Activated CD4-positive, alpha-beta T cell treated with anti-CD3 and anti-CD28 coated beads for 24 hours (primary cell): ENCODE measurements at regions not wholly inside any gene's neighbourhood (a gene's known extent, or its start where the extent isn't known, plus 50 kb on each side); places are given as distances from the start of the nearest gene placed in this dataset.

Experiments
- DNase-seq, 2 donors: peaks; one replicate each; pipeline ENCODE4 v3.0.0-alpha.2; 2020; ENCODE audit warnings: low read depth in 2 of 2

DNA sequence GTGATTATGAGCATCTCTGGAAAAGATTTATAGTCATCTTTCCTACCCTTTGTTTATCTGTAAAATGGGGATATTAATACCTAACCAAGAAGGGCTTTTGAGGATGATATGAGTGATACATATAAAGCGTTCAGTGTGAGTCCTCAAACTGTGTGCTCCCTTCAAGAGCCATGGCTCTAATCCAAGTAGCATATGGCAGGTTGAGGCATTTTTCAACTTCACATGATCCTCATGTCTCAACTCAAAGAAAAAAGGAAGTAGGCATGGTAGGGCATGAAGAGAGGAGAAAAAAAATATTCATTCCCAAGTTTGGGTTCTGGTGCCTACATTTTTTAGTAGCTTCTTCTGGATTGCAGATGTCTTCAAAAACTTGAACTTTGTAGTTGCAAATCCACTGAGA is 286.3 kb upstream of the ATP2B1 start:
- DNase-seq: no peak

- no peak for DNase-seq
Observed at GRCh38 chr12:89993632-89994031, 285.0 kb upstream of the ATP2B1 start.

DNA sequence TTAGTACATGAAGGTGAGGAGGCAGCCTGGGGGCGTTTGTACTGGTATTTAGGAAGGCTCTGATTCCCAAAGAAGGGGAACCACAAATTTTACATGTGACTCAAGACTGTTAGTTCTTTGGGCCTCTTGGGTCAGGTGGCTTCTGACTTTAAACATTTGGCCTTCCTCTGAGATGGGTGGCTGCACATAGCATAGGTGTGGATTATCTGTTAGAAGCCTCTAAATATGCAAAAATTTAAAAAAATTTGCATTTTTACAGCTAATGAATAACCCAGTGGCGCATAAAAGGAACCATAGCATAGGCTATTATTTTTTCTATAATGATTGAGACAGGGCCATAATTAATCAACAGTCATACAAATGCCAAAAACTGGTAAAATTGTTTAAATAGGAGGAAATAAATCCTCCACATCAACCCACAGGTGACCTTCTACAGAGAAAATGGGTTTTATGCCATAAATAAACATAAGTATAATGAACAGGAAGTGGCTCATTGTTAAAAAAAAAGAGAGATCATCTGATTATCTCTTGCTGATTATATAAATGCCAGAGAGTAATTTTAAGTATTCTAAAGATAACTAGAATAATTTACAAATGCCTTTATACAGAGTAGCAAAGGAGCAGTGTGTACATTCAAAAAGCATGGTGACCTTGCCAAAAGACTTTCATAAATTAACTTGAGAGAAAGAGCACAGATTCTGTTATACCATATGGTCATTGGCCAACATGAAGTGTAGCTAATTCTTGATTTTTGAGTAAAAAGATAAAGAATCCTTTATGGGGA is 284.2 kb upstream of the ATP2B1 start:
- DNase-seq: no peak

- no peak for DNase-seq
Observed at GRCh38 chr12:89991807-89992590, 283.4 kb upstream of the ATP2B1 start.

GRCh38 chr12:89988188-89988915 is 279.7 kb upstream of the ATP2B1 start:
- no peak for DNase-seq

DNA sequence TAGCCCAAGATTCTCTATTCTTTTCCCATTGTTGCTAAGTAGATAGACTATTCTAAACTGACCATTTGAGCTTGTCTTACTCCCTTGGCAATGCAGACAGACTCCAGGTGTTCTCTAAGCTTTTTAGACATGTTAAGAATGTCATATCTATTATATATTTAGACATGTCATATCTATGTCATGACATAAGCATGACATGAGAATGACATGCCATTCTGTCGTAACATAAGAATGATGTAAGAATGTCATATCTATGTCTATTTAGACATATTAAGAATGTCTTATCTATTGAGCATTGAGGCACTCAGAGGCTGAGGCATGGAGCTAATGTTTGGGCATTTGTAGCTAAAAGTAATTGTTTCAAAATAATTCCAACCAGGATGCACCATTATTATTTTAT is 277.3 kb upstream of the ATP2B1 start:
- DNase-seq: no peak

DNA sequence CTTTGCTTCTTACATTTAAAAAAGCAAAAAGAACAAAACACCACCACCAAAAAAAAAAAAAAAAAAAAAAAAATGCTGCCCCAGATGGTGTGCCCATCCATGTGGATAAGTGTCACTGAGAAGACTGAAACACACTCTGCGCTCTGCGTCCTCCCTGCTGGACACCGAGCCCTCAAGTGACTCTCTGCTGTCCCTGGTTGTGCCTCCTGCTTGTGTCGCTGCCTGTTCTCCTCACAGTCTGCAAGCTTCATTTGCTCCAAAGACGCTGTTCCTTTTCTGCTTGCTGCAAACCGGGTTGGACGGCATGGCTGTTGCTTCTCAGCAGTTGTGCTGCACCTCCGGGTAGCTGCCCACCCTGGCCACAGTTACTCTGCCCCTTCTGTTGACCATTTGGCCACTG is 276.2 kb upstream of the ATP2B1 start:
- DNase-seq: no peak

GRCh38 chr12:89983622-89984021 is 275.0 kb upstream of the ATP2B1 start:
- DNase-seq: no peak

DNA sequence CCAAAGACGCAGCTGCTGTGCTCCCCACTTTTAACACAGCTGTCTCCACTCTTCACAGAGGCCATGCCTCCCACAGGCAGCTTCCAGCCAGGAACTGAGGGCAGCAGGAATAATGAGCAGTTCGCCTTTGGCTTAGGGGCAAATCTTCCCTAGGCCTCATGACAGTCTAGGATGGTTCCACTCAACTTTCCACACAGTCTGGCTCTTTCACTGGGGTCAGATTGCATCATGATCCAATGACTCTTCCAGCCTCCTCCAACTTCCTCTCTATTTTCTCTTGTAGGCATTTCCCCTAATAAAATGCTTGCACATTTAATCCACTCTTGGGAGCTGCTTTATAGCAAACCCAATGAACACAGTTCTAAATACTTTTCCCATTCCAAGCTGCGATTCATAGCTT is 271.6 kb upstream of the ATP2B1 start:
- DNase-seq: no peak

GRCh38 chr12:89977405-89978085 is 268.9 kb upstream of the ATP2B1 start:
- no peak for DNase-seq

- no peak for DNase-seq
Observed at GRCh38 chr12:89976866-89977265, 268.2 kb upstream of the ATP2B1 start.

DNA sequence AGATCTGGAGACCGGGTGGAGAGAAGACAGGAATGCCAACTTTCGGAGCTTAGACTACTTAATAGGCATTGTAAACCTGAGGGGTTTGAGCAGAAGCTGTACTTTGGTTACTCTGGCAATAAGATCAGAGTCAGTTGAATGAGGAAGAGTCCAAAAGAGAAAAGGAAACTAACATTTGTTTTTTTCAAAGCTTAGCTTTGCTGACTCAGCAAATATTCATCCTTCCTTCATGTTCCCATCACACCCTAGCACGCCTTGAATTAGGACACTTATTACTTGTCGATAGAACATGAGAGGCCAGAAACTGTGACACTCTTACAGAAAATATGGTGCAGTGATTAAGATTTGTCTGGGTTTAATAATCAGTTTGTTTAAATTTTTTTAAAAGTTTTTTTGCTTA is 266.9 kb upstream of the ATP2B1 start:
- DNase-seq: no peak

DNA sequence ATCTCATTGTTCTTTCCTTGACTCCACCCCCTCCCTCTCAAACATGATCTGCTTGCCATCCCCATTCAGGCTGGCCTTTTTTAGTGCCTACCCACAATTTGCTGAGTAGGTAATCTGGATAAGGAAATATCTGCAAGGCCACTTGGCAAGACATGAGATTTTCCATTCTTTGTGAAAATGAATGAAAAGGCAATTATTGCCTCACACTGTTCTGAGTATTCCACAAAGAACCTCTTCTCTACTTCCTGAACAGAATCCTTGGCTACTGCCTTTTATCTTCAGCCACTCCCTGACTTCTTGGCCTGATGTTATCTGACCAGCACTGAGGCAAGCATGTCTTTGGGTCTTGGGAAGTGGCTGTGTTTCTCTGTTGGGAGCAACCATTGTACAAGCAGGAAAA is 263.2 kb upstream of the ATP2B1 start:
- DNase-seq: no peak

DNA sequence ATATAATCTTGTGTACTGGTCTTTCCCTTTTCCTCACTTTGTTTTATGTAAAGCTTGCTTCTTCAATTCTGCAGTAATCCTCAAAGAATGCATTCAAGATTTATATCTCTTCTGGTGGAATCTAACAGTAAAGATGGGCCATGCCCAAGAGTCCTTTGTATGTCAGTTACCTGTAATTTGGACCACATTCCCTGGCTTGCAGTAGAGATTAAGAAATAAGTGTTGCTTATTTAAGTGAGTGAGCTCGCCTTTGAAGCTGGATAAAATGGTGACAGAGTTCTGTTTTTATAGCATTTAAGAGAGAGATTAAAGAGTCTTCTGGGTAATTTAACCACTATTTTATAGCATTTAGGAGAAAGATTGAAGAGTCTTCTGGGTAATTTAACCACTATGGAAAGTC is 262.1 kb upstream of the ATP2B1 start:
- DNase-seq: no peak

- DNase-seq: no peak
Observed at GRCh38 chr12:89969093-89969492, 260.5 kb upstream of the ATP2B1 start.

- DNase-seq: no peak
Observed at GRCh38 chr12:89968151-89968700, 259.6 kb upstream of the ATP2B1 start.

- no peak for DNase-seq
Observed at GRCh38 chr12:89966495-89967240, 258.0 kb upstream of the ATP2B1 start.

DNA sequence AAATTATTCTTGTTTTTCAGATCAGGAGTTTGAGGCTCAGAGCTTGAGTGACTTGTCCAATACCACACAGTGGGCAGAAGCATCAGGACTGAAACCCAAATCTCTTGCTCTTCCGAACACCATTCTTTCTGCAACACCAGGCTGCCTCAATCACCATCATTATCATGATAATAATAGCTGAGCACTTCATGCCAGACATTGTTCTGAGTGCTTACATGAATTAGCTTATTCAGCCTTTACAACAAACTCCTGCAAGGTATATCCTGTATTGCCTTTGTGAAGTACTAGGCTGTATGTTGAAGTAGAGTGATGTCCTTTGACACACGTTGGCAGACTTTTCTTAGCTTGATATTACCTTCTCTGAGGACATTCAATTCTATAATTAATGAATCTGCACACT is 257.4 kb upstream of the ATP2B1 start:
- no peak for DNase-seq

GRCh38 chr12:89962648-89963047 is 254.0 kb upstream of the ATP2B1 start:
- no peak for DNase-seq

DNA sequence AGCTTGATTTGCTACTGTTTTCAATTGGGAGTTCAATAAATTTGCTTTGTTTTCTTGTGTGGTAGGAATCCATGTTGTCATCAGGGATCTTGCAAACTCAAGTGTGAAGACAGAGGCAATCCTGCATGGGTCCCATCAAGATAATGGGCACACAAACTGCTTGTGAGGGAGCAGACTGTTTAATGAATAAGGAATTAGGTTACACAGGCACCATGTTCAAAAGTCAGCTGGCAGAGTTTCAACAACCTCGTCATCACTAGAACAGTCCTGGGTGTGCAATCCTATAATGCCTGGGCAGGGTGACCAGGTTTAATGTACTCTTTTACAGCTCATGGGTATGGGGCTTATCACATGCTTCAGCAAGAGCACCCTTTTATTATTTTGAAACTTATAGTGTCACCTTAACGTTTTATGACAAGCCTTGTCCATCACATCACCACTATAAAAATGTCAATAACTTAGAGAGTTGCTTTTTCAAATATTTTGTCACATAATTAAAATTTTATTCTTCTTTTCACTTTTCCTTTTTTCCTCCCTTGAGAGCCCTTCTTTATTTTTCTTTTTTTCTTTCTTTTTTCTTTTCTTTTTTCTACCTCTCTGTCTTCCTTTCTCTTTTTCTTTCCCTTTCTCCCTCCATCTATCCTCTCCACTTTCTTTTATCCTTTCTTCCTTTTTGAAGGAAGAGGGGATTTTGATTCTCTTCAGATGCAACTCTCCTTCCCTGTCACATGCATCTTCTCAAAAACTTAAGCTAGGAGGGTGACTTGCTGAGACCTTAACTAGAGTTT is 252.2 kb upstream of the ATP2B1 start:
- DNase-seq: no peak
